Right lobe of liver (tissue), 4 donors: ENCODE measurements at regions not wholly inside any gene's neighbourhood (a gene's known extent, or its start where the extent isn't known, plus 50 kb on each side); places are given as distances from the start of the nearest gene placed in this dataset.

Experiments used
- CTCF ChIP-seq, 4 donors: fragments of 200-600 bp in 3 of 4; fragments of 450-650 bp in 1 of 4; IDR thresholded peaks; one replicate each; pipeline versions ENCODE4 v1.5.1 to v1.8.0; 2016 to 2022; ENCODE audit warnings: antibody characterized with exemption in 4 of 4, mild to moderate bottlenecking in 2 of 4
- POLR2A ChIP-seq: fragments of 450-650 bp; IDR thresholded peaks from one replicate; pipeline ENCODE4 v1.6.1; 2017; ENCODE audit warnings: antibody characterized with exemption, mild to moderate bottlenecking
- donor health status: DM: no; HTN: no; CAD: no.
- donor health status: DM: no; HTN: no; CAD: no.
- donor health status: DM: no; HTN: yes; CAD: no.

- TF ChIP-seq POLR2A (no peak), CTCF (IDR thresholded peaks at IDR 0.05) (no peak)
These were observed 372.0 kb upstream of the MPDZ start for GRCh38 chr9:13651526-13651925.
